Aorta (tissue), 5 donors: ENCODE measurements at regions not wholly inside any gene's neighbourhood (a gene's known extent, or its start where the extent isn't known, plus 50 kb on each side); places are given as distances from the start of the nearest gene placed in this dataset.

Source experiments
- ATAC-seq: fragments of 200-7000 bp; cut with Tn5 transposase; one replicate; pipeline ENCODE4 v1.9.1; 2022; ENCODE audit warnings: moderate library complexity; ENCODE audit not compliant: low FRiP score
- DNase-seq, 2 donors: peaks; one replicate each; pipeline ENCODE4 v3.0.0-alpha.2; 2020
- H3K27ac ChIP-seq, 2 donors: one replicate each; pipeline ENCODE4 v1.5.1; 2013; ENCODE audit warnings: low read length in 2 of 2, mild to moderate bottlenecking in 2 of 2, moderate library complexity in 2 of 2, control low read depth in 1 of 2, inconsistent platforms in 1 of 2, low read depth in 1 of 2
- H3K27me3 ChIP-seq, 2 donors: one replicate each; pipeline ENCODE4 v1.6.1; 2013; ENCODE audit warnings: control low read depth in 1 of 2, low read length in 1 of 2, mild to moderate bottlenecking in 1 of 2, moderate library complexity in 1 of 2; ENCODE audit not compliant: insufficient read depth in 2 of 2, control insufficient read depth in 1 of 2
- H3K36me3 ChIP-seq, 2 donors: one replicate each; pipeline ENCODE4 v1.6.1; 2013; ENCODE audit warnings: control low read depth in 1 of 2, low read length in 1 of 2, mild to moderate bottlenecking in 1 of 2; ENCODE audit not compliant: insufficient read depth in 2 of 2, control insufficient read depth in 1 of 2
- H3K4me1 ChIP-seq, 2 donors: one replicate each; pipeline ENCODE4 v1.6.1; 2013; ENCODE audit warnings: low read length in 2 of 2, control low read depth in 1 of 2, mild to moderate bottlenecking in 1 of 2, moderate library complexity in 1 of 2; ENCODE audit not compliant: insufficient read depth in 2 of 2, control insufficient read depth in 1 of 2
- H3K4me3 ChIP-seq, 2 donors: one replicate each; pipeline ENCODE4 v1.5.1; 2013; ENCODE audit warnings: low read length in 2 of 2, control low read depth in 1 of 2, mild to moderate bottlenecking in 1 of 2
- H3K9me3 ChIP-seq: one replicate; pipeline ENCODE4 v1.6.1; 2013; ENCODE audit warnings: mild to moderate bottlenecking, low read length; ENCODE audit not compliant: control insufficient read depth
- WGBS, 2 donors: extraction: QIAGEN DNeasy Blood & Tissue Kit; methylation state at CpG; one replicate each; pipeline ENCODE4 v1.1.7; 2013; 5-methylcytosine and 5-hydroxymethylcytosine counted together
- intact Hi-C, 2 donors: fragments of 100-400 bp; cut with DNase I; formaldehyde crosslinking; loops; one replicate each; pipeline versions ENCODE4 v1.14.2 to v1.15.0; 2022
- donor health status: healthy with polysubstance abuse.
- donor health status: Bipolar disorder and iron deficiency.
- donor health status: DM: no; HTN: no; CAD: no.
- donor health status: DM: no; HTN: no; CAD: no.
- donor health status: DM: yes; HTN: yes; CAD: no.

GRCh38 chr7:33728873-33729551, 176.3 kb upstream of the BMPER start:
- H3K36me3 ChIP-seq: no peaks in the 10 kb centered on the region
- ATAC-seq: no peak
- intact Hi-C loops: no loop called here
- no peak for DNase-seq
- WGBS, 2 donors: 88 to 89% methylated on average over 16 of the region's 16 CpGs
- no peaks in the 10 kb centered on the region for H3K27me3 ChIP-seq
- no peak overlapping the region for H3K4me3 ChIP-seq
- no peaks in the 10 kb centered on the region for H3K4me1 ChIP-seq
- H3K9me3 ChIP-seq: no peaks in the 10 kb centered on the region
- no peak overlapping the region for H3K27ac ChIP-seq

DNA sequence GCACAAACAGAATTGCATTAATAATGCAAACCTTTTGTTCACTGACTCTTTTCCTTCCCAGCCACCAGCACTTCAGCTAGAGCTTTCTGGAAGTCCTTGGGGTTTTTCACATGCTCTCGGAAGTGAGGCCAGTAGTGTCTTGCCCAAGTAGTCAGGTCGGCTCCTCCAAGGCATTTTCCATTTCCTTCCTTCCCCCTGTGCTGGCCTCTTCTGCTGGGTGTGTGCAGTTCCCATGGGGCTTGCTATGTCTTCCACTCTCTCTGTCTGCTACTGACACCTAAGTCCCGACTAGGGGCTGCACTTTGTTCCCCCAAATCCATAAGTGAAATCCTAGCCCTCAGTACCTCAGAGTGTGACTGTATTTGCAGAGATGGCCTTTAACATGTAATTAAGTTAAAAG, 175.6 kb upstream of the BMPER start:
- Histone ChIP-seq H3K9me3 (no peaks in the 10 kb centered on the region), H3K4me3 (no peak overlapping the region), H3K4me1 (no peaks in the 10 kb centered on the region), H3K36me3 (no peaks in the 10 kb centered on the region), H3K27ac (no peak overlapping the region), H3K27me3 (no peaks in the 10 kb centered on the region)
- WGBS, 2 donors: 92% methylated on average over 3 of the region's 3 CpGs
- no peak for ATAC-seq
- no peak for DNase-seq
- intact Hi-C loops: no loop called here

GRCh38 chr7:33730958-33731357, 174.4 kb upstream of the BMPER start:
- no peaks in the 10 kb centered on the region for H3K4me1 ChIP-seq
- H3K27me3 ChIP-seq: no peaks in the 10 kb centered on the region
- H3K9me3 ChIP-seq: no peaks in the 10 kb centered on the region
- ATAC-seq: no peak
- no peak for DNase-seq
- H3K27ac ChIP-seq: no peak overlapping the region
- H3K4me3 ChIP-seq: no peak overlapping the region
- H3K36me3 ChIP-seq: no peaks in the 10 kb centered on the region
- WGBS, 2 donors: 94% methylated on average over 4 of the region's 4 CpGs
- intact Hi-C loops: no loop called here

- intact Hi-C loops: no loop called here
- no peak for ATAC-seq
- H3K27me3 ChIP-seq: no peaks in the 10 kb centered on the region
- no peaks in the 10 kb centered on the region for H3K9me3 ChIP-seq
- H3K27ac ChIP-seq: no peak overlapping the region
- no peak for DNase-seq
- H3K4me1 ChIP-seq: no peaks in the 10 kb centered on the region
- 90 to 93% methylated on average over 5 of the region's 5 CpGs for WGBS, 2 donors
- no peaks in the 10 kb centered on the region for H3K36me3 ChIP-seq
- H3K4me3 ChIP-seq: no peak overlapping the region
Observed at GRCh38 chr7:33731912-33732311, 173.4 kb upstream of the BMPER start.

DNA sequence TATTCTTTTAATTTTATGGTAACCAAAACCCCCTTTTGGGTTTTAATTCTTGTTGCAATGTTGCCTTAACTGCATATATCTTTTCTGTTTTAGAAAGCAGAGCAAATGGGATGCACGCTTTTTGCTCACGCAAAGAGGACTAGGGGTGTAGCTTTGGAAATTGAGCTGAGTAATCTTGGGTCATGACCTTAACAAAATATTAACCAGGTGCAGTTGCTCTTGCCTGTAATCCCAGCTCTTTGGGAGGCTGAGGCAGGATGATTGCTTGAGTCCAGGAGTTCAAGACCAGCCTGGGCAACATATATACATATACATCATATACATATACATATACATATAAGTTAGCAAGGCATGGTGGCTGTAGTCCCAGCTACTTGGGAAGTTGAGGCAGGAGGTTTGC, 172.9 kb upstream of the BMPER start:
- H3K4me3 ChIP-seq: no peak overlapping the region
- H3K4me1 ChIP-seq: no peaks in the 10 kb centered on the region
- H3K9me3 ChIP-seq: no peaks in the 10 kb centered on the region
- DNase-seq (no peak), ATAC-seq (no peak)
- intact Hi-C loops: no loop called here
- H3K36me3 ChIP-seq: no peaks in the 10 kb centered on the region
- 96 to 98% methylated on average over 2 of the region's 2 CpGs for WGBS, 2 donors
- H3K27me3 ChIP-seq: no peaks in the 10 kb centered on the region
- H3K27ac ChIP-seq: no peak overlapping the region

DNA sequence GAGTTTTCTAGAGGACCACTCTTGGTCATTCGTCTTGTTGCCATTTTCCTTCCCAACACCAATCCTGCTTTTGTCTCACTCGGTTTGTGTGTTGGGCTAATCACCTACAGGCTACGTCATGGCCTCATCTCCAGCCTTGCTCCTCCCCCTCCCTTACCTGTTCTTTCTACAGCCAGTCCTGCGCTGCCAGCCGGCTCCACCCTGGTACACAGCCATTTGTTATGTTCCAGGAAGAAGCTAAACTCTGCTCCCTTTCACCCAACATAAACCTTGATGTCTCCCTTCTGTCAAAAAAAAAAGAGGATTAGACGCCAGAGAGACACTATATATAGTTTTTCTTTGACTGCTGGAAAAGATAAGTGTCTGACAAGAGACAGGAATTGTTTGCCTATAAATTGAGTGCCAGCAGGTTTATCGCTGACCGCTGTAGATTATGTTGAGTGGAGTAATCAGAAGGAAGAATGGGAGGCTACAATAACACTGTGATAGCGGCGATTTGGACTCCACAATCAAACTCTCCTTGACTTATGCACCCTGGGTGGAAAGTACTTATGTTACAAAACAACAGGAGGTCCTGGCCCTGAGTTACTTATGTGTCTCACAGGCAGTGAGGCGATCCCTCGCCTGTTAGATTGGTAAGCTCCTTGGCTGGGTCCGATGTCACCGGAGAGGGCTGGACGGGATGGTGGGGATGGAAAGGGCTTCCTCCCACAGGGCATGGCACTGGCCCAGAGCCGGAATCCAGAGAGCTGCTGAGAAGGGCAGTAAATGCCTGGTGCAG, 171.3 kb upstream of the BMPER start:
- DNase-seq (no peak), ATAC-seq (no peak)
- Histone ChIP-seq H3K9me3 (no peaks in the 10 kb centered on the region), H3K27me3 (no peaks in the 10 kb centered on the region), H3K36me3 (no peaks in the 10 kb centered on the region), H3K4me3 (no peak overlapping the region), H3K27ac (no peak overlapping the region), H3K4me1 (no peaks in the 10 kb centered on the region)
- intact Hi-C loops: no loop called here
- 66 to 67% methylated on average over 16 of the region's 16 CpGs for WGBS, 2 donors

- no peaks in the 10 kb centered on the region for H3K9me3 ChIP-seq
- H3K27me3 ChIP-seq: no peaks in the 10 kb centered on the region
- no peaks in the 10 kb centered on the region for H3K36me3 ChIP-seq
- 95 to 97% methylated on average over 5 of the region's 5 CpGs for WGBS, 2 donors
- H3K4me1 ChIP-seq: no peaks in the 10 kb centered on the region
- DNase-seq: no peak
- H3K4me3 ChIP-seq: no peak overlapping the region
- intact Hi-C loops: no loop called here
- no peak overlapping the region for H3K27ac ChIP-seq
- ATAC-seq: no peak
Observed at GRCh38 chr7:33735403-33735802, 169.9 kb upstream of the BMPER start.

DNA sequence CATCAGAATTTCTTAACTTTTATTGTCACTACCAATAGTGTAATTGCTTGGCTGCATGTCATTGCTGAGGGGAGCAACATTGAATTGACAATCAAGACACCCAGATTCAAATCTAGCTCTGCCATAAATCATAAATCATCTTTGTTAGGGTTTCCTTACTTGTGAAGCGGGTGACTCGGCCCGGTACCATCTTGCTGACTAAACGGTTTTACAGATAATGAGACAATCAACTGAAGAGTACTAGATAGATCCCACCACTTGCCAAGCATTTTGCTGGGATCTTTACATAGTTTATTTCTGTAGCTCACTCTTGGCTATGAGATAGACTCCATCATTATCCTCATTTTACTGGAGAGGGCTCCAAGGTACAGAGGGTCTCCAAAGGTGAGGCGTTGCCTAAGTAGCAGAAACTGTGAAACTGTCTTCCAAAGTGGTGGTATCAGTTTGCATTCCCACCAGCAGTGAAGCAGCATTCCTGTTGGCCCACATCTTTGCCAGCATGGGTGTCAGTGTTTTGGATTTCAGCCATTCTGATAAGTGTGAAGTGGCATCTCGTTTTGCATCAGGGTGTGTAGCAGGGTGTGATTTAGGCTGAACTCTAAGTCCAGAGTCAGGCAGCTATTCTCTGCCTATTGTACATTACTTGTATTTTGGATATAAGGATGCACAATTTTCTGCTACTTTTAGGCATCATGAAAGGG, 168.7 kb upstream of the BMPER start:
- Histone ChIP-seq H3K27ac (no peak overlapping the region), H3K4me3 (no peak overlapping the region), H3K9me3 (no peaks in the 10 kb centered on the region), H3K4me1 (no peaks in the 10 kb centered on the region), H3K27me3 (no peaks in the 10 kb centered on the region), H3K36me3 (no peaks in the 10 kb centered on the region)
- intact Hi-C loops: no loop called here
- ATAC-seq (no peak), DNase-seq (no peak)
- WGBS, 2 donors: 83 to 87% methylated on average over 6 of the region's 6 CpGs
